ENCODE measurements at regions not wholly inside any gene's neighbourhood (a gene's known extent, or its start where the extent isn't known, plus 50 kb on each side); places are given as distances from the start of the nearest gene placed in this dataset.

GRCh38 chr2:207423886-207424285 lies 105.9 kb upstream of the CREB1 start:
- no peak for TF ChIP-seq CTCF (IDR thresholded peaks at IDR 0.05)
- TF ChIP-seq POLR2A (IDR thresholded peaks at IDR 0.05) = no peak

Measured in heart left ventricle (tissue), 13 donors.